Hematopoietic multipotent progenitor cell treated with erythropoietin and hydrocortisone succinate and interleukin-3 and kit ligand, for 4 days (in vitro differentiated cells): ENCODE measurements at regions not wholly inside any gene's neighbourhood (a gene's known extent, or its start where the extent isn't known, plus 50 kb on each side); places are given as distances from the start of the nearest gene placed in this dataset.

ENCODE experiments used
- DNase-seq: peaks from one replicate; pipeline ENCODE4 v3.0.0-alpha.2; 2015

- no peak for DNase-seq
Measured at GRCh38 chr13:57017357-57017756, 123.4 kb upstream of the PRR20A start.

- no peak for DNase-seq
Measured at GRCh38 chr13:57018915-57019314, 121.8 kb upstream of the PRR20A start.

- DNase-seq = no peak
Measured at GRCh38 chr13:57030671-57031070, 110.0 kb upstream of the PRR20A start.

GRCh38 chr13:57036290-57036689 lies 104.4 kb upstream of the PRR20A start:
- no peak for DNase-seq

GRCh38 chr13:57044910-57045309 lies 95.8 kb upstream of the PRR20A start:
- DNase-seq = no peak

- DNase-seq = no peak
Measured at GRCh38 chr13:57045826-57046546, 94.7 kb upstream of the PRR20A start.

- no peak for DNase-seq
Measured at GRCh38 chr13:57056601-57057180, 84.0 kb upstream of the PRR20A start.

GRCh38 chr13:57063007-57063406 lies 77.7 kb upstream of the PRR20A start:
- DNase-seq = no peak

GRCh38 chr13:57073983-57074382 lies 66.7 kb upstream of the PRR20A start:
- no peak for DNase-seq

- no peak for DNase-seq
Measured at GRCh38 chr13:57075588-57075987, 65.1 kb upstream of the PRR20A start.

GRCh38 chr13:57087006-57087405 lies 53.7 kb upstream of the PRR20A start:
- DNase-seq = no peak
